ENCODE measurements at regions not wholly inside any gene's neighbourhood (a gene's known extent, or its start where the extent isn't known, plus 50 kb on each side); places are given as distances from the start of the nearest gene placed in this dataset.

- TF ChIP-seq CTCF (IDR thresholded peaks at IDR 0.05) (no peak), EP300 (IDR thresholded peaks at IDR 0.05) (no peak)
Observed at GRCh38 chr2:12847694-12848575, 131.2 kb downstream of the TRIB2 start.

Measured in suprapubic skin (tissue), 3 donors.